GM19240 (cell line): ENCODE measurements at regions not wholly inside any gene's neighbourhood (a gene's known extent, or its start where the extent isn't known, plus 50 kb on each side); places are given as distances from the start of the nearest gene placed in this dataset.
"Not testable (repeated sequence)": the region's sequence is repeated elsewhere in the genome, so short reads cannot be mapped to it uniquely, and the experiment has no call there.

Experiments
- DNase-seq: peaks from one replicate; pipeline ENCODE4 v3.0.0; 2011; ENCODE audit warnings: low spot score; ENCODE audit not compliant: insufficient read length

- not testable (repeated sequence) for DNase-seq
These were observed 244.5 kb upstream of the CTBP2 start for GRCh38 chr10:125404902-125405301.

GRCh38 chr10:125401462-125401861 is 241.1 kb upstream of the CTBP2 start:
- no peak for DNase-seq

- no peak for DNase-seq
These were observed 238.9 kb upstream of the CTBP2 start for GRCh38 chr10:125399289-125399688.

GRCh38 chr10:125398270-125398669 is 237.9 kb upstream of the CTBP2 start:
- DNase-seq = no peak

- no peak for DNase-seq
These were observed 237.2 kb upstream of the CTBP2 start for GRCh38 chr10:125397608-125398007.

GRCh38 chr10:125396676-125397075 is 236.3 kb upstream of the CTBP2 start:
- DNase-seq = no peak

GRCh38 chr10:125392609-125393008 is 232.2 kb upstream of the CTBP2 start:
- DNase-seq = no peak

- DNase-seq = no peak
These were observed 231.8 kb upstream of the CTBP2 start for GRCh38 chr10:125392154-125392553.

- no peak for DNase-seq
These were observed 229.3 kb upstream of the CTBP2 start for GRCh38 chr10:125389648-125390047.

- DNase-seq = no peak
These were observed 219.2 kb upstream of the CTBP2 start for GRCh38 chr10:125379592-125379991.

GRCh38 chr10:125377368-125377767 is 217.0 kb upstream of the CTBP2 start:
- no peak for DNase-seq

GRCh38 chr10:125375210-125375609 is 214.8 kb upstream of the CTBP2 start:
- no peak for DNase-seq

- no peak for DNase-seq
These were observed 213.2 kb upstream of the CTBP2 start for GRCh38 chr10:125373546-125373945.

- no peak for DNase-seq
These were observed 210.2 kb upstream of the CTBP2 start for GRCh38 chr10:125370578-125370977.

- no peak for DNase-seq
These were observed 209.3 kb upstream of the CTBP2 start for GRCh38 chr10:125369382-125370326.

- no peak for DNase-seq
These were observed 207.8 kb upstream of the CTBP2 start for GRCh38 chr10:125368146-125368545.

- DNase-seq = no peak
These were observed 203.4 kb upstream of the CTBP2 start for GRCh38 chr10:125363791-125364190.

GRCh38 chr10:125362950-125363349 is 202.6 kb upstream of the CTBP2 start:
- no peak for DNase-seq

- no peak for DNase-seq
These were observed 199.0 kb upstream of the CTBP2 start for GRCh38 chr10:125359401-125359800.

GRCh38 chr10:125355657-125356056 is 195.3 kb upstream of the CTBP2 start:
- no peak for DNase-seq

- no peak for DNase-seq
These were observed 190.2 kb upstream of the CTBP2 start for GRCh38 chr10:125350519-125350918.

- no peak for DNase-seq
These were observed 188.2 kb upstream of the CTBP2 start for GRCh38 chr10:125348536-125348935.

- DNase-seq = no peak
These were observed 184.3 kb upstream of the CTBP2 start for GRCh38 chr10:125344573-125345171.
